SK-N-SH (cell line): ENCODE measurements at regions not wholly inside any gene's neighbourhood (a gene's known extent, or its start where the extent isn't known, plus 50 kb on each side); places are given as distances from the start of the nearest gene placed in this dataset.

Experiments used
- CTCF ChIA-PET: fragments of 300-600, 350-600 bp; formaldehyde crosslinking; extraction: SDS; loops from one replicate; lab custom pipeline; 2021; lab: Yijun Ruan, JAX
- POLR2A ChIA-PET: fragments of 350-600 bp; sonication (Branson Sonifier 250); formaldehyde crosslinking; extraction: SDS; loops from one replicate; lab custom pipeline; 2020; ENCODE audit warnings: antibody characterized with exemption, inconsistent platforms; lab: Yijun Ruan, JAX
- DNase-seq: peaks from one replicate; pipeline ENCODE4 v3.0.0; 2012
- H2AFZ ChIP-seq: fragments of 200-600 bp; sonication (generic); 2 replicates; pipeline ENCODE4 v1.8.1; 2016; ENCODE audit warnings: antibody characterized with exemption, mild to moderate bottlenecking, low read depth
- H3F3A ChIP-seq: fragments of 200-600 bp; sonication (generic); replicated peaks from 2 replicates; pipeline ENCODE3; 2016; ENCODE audit warnings: antibody characterized with exemption, mild to moderate bottlenecking; ENCODE audit not compliant: insufficient read depth
- H3K27ac ChIP-seq, 2 experiments: fragments of 200-500 bp in 1 of 2; fragments of 200-600 bp in 1 of 2; sonication (Bioruptor generic) in 1 of 2; sonication (generic), shearing (Covaris generic) in 1 of 2; 2 replicates each; pipeline versions ENCODE4 v1.5.1 to v1.6.1; 2014 to 2016; ENCODE audit warnings: low read depth in 2 of 2, inconsistent platforms in 1 of 2, low read length in 1 of 2, mild to moderate bottlenecking in 1 of 2, mixed read lengths in 1 of 2
- H3K27me3 ChIP-seq: fragments of 200-600 bp; sonication (generic), shearing (Covaris generic); 2 replicates; pipeline ENCODE4 v1.6.1; 2016; ENCODE audit warnings: mixed run types; ENCODE audit not compliant: insufficient read depth
- H3K36me3 ChIP-seq, 2 experiments: fragments of 200-500 bp in 1 of 2; fragments of 200-600 bp in 1 of 2; sonication (Bioruptor generic) in 1 of 2; sonication (generic) in 1 of 2; replicated peaks in 1 of 2; 2 replicates each; pipeline versions ENCODE3 to v1.5.1; 2014 to 2016; ENCODE audit warnings: low read length in 1 of 2, mild to moderate bottlenecking in 1 of 2; ENCODE audit not compliant: insufficient read depth in 2 of 2, control insufficient read depth in 1 of 2
- H3K4me1 ChIP-seq, 2 experiments: fragments of 200-500 bp in 1 of 2; fragments of 200-600 bp in 1 of 2; sonication (Bioruptor generic) in 1 of 2; sonication (generic), shearing (Covaris generic) in 1 of 2; 2 replicates each; pipeline versions ENCODE4 v1.5.1 to v1.6.1; 2014 to 2016; ENCODE audit warnings: low read depth in 1 of 2, low read length in 1 of 2, mixed run types in 1 of 2; ENCODE audit not compliant: insufficient read depth in 2 of 2, control insufficient read depth in 1 of 2
- H3K4me2 ChIP-seq: fragments of 200-600 bp; sonication (generic), shearing (Covaris generic); 2 replicates; pipeline ENCODE4 v1.6.1; 2017; ENCODE audit warnings: mixed run types
- H3K4me3 ChIP-seq, 2 experiments: fragments of 200-500 bp in 1 of 2; fragments of 200-600 bp in 1 of 2; sonication (Bioruptor generic) in 1 of 2; sonication (generic), shearing (Covaris generic) in 1 of 2; 2 replicates each; pipeline versions ENCODE4 v1.5.1 to v1.8.1; 2014 to 2016; ENCODE audit warnings: low read depth in 2 of 2, inconsistent platforms in 1 of 2, low read length in 1 of 2, mild to moderate bottlenecking in 1 of 2, mixed read lengths in 1 of 2, moderate library complexity in 1 of 2
- H3K79me2 ChIP-seq: fragments of 200-600 bp; sonication (generic); 2 replicates; pipeline ENCODE4 v1.8.1; 2017; ENCODE audit warnings: mild to moderate bottlenecking; ENCODE audit not compliant: insufficient read depth
- H3K9ac ChIP-seq: fragments of 200-600 bp; sonication (generic); 2 replicates; pipeline ENCODE4 v1.6.1; 2017; ENCODE audit warnings: mixed run types
- H3K9me2 ChIP-seq: fragments of 200-600 bp; sonication (generic); 2 replicates; pipeline ENCODE4 v1.6.1; 2017; ENCODE audit warnings: mixed run types
- H3K9me3 ChIP-seq: fragments of 200-600 bp; sonication (generic); 2 replicates; pipeline ENCODE4 v1.6.1; 2017; ENCODE audit warnings: mixed run types, mild to moderate bottlenecking, moderate library complexity
- H4K20me1 ChIP-seq: fragments of 200-600 bp; sonication (generic); 2 replicates; pipeline ENCODE4 v1.6.1; 2017; ENCODE audit warnings: mild to moderate bottlenecking, mixed run types; ENCODE audit not compliant: insufficient read depth
- ELF1 ChIP-seq: IDR thresholded peaks from 2 replicates; pipeline ENCODE4 v1.4.0; 2012
- EZH2phosphoT487 ChIP-seq: fragments of 200-600 bp; sonication (generic); IDR thresholded peaks from 2 replicates; pipeline ENCODE4 v1.6.1; 2017; ENCODE audit warnings: low read depth, mixed run types, mild to moderate bottlenecking, antibody characterized with exemption, moderate library complexity, borderline replicate concordance
- FOSL2 ChIP-seq: IDR thresholded peaks from 2 replicates; pipeline ENCODE4 v1.4.0; 2012; ENCODE audit warnings: low read depth, mild to moderate bottlenecking, moderate library complexity, borderline replicate concordance
- MAX ChIP-seq: IDR thresholded peaks from 2 replicates; pipeline ENCODE4 v1.4.0; 2012; ENCODE audit warnings: low read depth
- NRF1 ChIP-seq: IDR thresholded peaks from 2 replicates; pipeline ENCODE4 v1.6.1; 2012; ENCODE audit warnings: low read depth, mild to moderate bottlenecking, low read length
- SIN3A ChIP-seq: IDR thresholded peaks from 2 replicates; pipeline ENCODE4 v1.6.1; 2012; ENCODE audit warnings: low read depth, mild to moderate bottlenecking, low read length, moderate library complexity, borderline replicate concordance
- TAF1 ChIP-seq: IDR thresholded peaks from 2 replicates; pipeline ENCODE4 v1.6.1; 2012; ENCODE audit warnings: low read depth, mild to moderate bottlenecking, low read length, moderate library complexity, borderline replicate concordance
- USF1 ChIP-seq: IDR thresholded peaks from 2 replicates; pipeline ENCODE4 v1.4.0; 2012; ENCODE audit warnings: low read depth, borderline replicate concordance
- WGBS: methylation state at CpG from one replicate; pipeline ENCODE4 v1.1.6; 2017; ENCODE audit warnings: low lambda C conversion rate; 5-methylcytosine and 5-hydroxymethylcytosine counted together
- TF ChIP-seq, protein P1 (sequence below): fragments of 200-600 bp; sonication (generic); IDR thresholded peaks from 2 replicates; pipeline ENCODE4 v1.6.1; 2017; ENCODE audit warnings: antibody characterized with exemption, mild to moderate bottlenecking, moderate library complexity
- TF ChIP-seq, protein P2 (sequence below): fragments of 150-350 bp; IDR thresholded peaks from 2 replicates; pipeline ENCODE4 v1.6.1; 2017; ENCODE audit warnings: antibody characterized with exemption, low read length, low read depth, borderline replicate concordance
- TF ChIP-seq, protein P3 (sequence below): IDR thresholded peaks from 2 replicates; pipeline ENCODE4; 2012

- Histone ChIP-seq H3K9ac (no peak overlapping the region), H3K27ac (no peak overlapping the region), H3K4me1 (peaks cover 0 to 8% of the 10 kb centered on the region in 2 experiments; a peak in 1 of 4 replicates), H3K79me2 (no peaks in the 10 kb centered on the region), H3F3A (no peaks in the 10 kb centered on the region), H3K27me3 (no peaks in the 10 kb centered on the region), H2AFZ (no peak overlapping the region), H3K9me3 (no peaks in the 10 kb centered on the region), H3K9me2 (no peaks in the 10 kb centered on the region)
- POLR2A ChIA-PET: no interaction called here
- DNase-seq: no peak
- TF ChIP-seq ELF1 (no peak), MAX (no peak), FOSL2 (no peak), NRF1 (no peak), EZH2phosphoT487 (no peak), TAF1 (no peak), USF1 (no peak), SIN3A (no peak)
- TF ChIP-seq, protein P1, sequence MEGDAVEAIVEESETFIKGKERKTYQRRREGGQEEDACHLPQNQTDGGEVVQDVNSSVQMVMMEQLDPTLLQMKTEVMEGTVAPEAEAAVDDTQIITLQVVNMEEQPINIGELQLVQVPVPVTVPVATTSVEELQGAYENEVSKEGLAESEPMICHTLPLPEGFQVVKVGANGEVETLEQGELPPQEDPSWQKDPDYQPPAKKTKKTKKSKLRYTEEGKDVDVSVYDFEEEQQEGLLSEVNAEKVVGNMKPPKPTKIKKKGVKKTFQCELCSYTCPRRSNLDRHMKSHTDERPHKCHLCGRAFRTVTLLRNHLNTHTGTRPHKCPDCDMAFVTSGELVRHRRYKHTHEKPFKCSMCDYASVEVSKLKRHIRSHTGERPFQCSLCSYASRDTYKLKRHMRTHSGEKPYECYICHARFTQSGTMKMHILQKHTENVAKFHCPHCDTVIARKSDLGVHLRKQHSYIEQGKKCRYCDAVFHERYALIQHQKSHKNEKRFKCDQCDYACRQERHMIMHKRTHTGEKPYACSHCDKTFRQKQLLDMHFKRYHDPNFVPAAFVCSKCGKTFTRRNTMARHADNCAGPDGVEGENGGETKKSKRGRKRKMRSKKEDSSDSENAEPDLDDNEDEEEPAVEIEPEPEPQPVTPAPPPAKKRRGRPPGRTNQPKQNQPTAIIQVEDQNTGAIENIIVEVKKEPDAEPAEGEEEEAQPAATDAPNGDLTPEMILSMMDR: no peak
- TF ChIP-seq, protein P2, sequence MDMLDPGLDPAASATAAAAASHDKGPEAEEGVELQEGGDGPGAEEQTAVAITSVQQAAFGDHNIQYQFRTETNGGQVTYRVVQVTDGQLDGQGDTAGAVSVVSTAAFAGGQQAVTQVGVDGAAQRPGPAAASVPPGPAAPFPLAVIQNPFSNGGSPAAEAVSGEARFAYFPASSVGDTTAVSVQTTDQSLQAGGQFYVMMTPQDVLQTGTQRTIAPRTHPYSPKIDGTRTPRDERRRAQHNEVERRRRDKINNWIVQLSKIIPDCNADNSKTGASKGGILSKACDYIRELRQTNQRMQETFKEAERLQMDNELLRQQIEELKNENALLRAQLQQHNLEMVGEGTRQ: no peak
- TF ChIP-seq, all 33 proteins: peak for 0
- CTCF ChIA-PET: no interaction called here
- no peak overlapping the region for H3K4me3 ChIP-seq
- no peaks in the 10 kb centered on the region for H3K36me3 ChIP-seq
- no peaks in the 10 kb centered on the region for H4K20me1 ChIP-seq
- 51% methylated on average over 13 of the region's 13 CpGs for WGBS
- no peak overlapping the region for H3K4me2 ChIP-seq
Measured at GRCh38 chr15:29348336-29348914, 78.8 kb upstream of the NSMCE3 start.

- Histone ChIP-seq H3F3A (no peaks in the 10 kb centered on the region), H3K4me2 (no peak overlapping the region), H3K9ac (no peak overlapping the region), H4K20me1 (no peaks in the 10 kb centered on the region), H3K4me1 (peaks cover 0 to 8% of the 10 kb centered on the region in 2 experiments; a peak in 1 of 4 replicates), H3K9me2 (no peaks in the 10 kb centered on the region), H3K79me2 (no peaks in the 10 kb centered on the region), H3K36me3 (no peaks in the 10 kb centered on the region), H2AFZ (no peak overlapping the region), H3K9me3 (no peaks in the 10 kb centered on the region), H3K4me3 (no peak overlapping the region), H3K27ac (no peak overlapping the region), H3K27me3 (no peaks in the 10 kb centered on the region)
- no peak for TF ChIP-seq FOSL2
- TF ChIP-seq, protein P3, sequence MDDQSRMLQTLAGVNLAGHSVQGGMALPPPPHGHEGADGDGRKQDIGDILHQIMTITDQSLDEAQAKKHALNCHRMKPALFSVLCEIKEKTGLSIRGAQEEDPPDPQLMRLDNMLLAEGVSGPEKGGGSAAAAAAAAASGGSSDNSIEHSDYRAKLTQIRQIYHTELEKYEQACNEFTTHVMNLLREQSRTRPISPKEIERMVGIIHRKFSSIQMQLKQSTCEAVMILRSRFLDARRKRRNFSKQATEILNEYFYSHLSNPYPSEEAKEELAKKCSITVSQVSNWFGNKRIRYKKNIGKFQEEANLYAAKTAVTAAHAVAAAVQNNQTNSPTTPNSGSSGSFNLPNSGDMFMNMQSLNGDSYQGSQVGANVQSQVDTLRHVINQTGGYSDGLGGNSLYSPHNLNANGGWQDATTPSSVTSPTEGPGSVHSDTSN: no peak
- no peak for TF ChIP-seq TAF1
- no peak for TF ChIP-seq ELF1
- CTCF ChIA-PET: no interaction called here
- POLR2A ChIA-PET: no interaction called here
- no peak for DNase-seq
- WGBS: 38% methylated on average over 3 of the region's 3 CpGs
Measured at GRCh38 chr15:29346998-29347397, 77.4 kb upstream of the NSMCE3 start.
